ENCODE measurements at regions not wholly inside any gene's neighbourhood (a gene's known extent, or its start where the extent isn't known, plus 50 kb on each side); places are given as distances from the start of the nearest gene placed in this dataset.
"Not testable (repeated sequence)": the region's sequence is repeated elsewhere in the genome, so short reads cannot be mapped to it uniquely, and the experiment has no call there.

DNA sequence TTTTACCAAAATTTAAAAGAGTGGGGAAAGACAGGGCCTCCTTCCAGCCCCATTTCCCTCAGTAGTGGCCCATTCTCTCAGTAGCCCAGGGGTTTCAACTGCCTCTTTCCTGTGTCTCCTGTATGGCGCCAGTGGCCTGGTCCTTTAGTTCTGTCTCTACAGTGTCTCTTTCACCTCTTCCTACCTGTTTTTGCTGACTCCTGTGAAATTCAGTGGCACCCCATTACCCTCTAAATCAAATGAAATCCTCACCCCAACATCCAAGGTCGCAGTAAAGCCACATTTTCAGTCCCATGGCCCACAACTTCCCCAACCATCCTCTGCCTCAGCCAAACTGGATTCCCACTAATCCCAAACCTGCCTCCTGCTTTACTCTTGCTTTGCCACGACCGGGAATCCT, 200.7 kb downstream of the IPMK start:
- no peak for DNase-seq

DNA sequence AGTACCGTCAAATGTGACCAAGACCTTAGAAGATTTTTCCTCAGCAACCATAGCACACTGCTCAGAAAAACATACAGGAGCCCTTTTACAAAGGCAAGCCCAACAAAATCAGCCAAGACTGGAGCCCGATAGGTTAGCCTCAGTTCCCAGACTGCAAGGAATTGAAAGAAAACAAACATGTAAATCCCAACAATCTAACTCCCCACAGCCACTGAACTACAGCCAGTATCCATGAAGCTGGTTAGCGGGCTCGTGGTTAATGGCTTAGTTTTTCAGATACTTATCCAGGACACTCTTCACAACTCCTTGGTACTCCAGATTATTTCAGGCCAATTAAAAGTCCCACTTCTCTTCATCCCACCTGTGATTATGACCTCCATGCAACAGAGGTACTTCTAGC, 201.6 kb downstream of the IPMK start:
- no peak for DNase-seq

DNA sequence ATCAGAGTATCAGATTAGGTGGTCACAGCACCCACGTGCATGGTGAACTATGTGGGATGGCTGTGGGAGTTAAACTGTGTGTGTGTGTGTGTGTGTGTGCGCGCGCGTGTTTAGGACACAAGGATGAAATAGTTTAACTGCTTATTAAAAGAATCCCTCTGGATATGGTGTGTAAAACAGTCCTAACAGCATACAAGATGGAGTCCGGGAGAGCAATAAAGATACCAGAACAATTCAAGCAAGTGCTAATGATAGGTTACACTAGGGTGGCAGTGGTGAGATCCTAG, 202.2 kb downstream of the IPMK start:
- DNase-seq: no peak

DNA sequence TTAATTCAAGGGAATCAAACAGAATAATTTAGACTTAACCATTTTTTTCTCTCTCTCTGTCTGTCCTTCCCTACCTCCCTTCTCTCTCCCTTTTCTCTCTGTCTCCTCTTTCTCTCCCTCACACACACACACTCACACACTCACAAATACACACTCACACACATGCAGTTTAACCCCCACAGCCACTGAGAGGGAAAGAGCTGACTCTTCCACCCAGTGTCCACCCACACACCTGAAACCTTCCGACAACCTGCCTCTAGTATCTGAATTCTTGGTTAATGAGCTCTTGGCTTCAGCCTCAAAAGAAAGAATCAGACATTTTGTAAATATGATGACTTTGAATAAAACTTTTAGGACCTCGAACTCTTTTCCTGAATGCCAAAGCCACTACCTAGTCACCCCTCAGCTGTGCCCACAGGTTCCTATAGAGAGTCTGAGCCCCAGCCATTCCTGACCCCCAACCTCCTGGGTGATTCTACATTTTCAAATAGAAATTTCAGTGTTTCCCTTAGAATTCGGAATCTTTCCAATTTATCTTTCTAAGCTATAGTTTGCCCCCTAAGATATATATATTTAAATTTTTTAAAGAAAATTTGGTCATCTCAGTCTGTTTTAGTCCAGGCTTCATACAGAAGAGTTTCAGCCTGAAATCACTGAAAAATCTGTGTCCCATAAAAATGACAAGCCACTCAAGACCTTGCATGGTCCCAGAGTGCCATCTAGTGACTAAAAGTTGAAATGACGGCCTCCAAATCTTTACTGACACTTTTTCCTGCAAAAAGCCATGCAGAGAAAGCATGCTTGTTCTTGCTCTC, 202.8 kb downstream of the IPMK start:
- DNase-seq: peak; percentile 14

DNA sequence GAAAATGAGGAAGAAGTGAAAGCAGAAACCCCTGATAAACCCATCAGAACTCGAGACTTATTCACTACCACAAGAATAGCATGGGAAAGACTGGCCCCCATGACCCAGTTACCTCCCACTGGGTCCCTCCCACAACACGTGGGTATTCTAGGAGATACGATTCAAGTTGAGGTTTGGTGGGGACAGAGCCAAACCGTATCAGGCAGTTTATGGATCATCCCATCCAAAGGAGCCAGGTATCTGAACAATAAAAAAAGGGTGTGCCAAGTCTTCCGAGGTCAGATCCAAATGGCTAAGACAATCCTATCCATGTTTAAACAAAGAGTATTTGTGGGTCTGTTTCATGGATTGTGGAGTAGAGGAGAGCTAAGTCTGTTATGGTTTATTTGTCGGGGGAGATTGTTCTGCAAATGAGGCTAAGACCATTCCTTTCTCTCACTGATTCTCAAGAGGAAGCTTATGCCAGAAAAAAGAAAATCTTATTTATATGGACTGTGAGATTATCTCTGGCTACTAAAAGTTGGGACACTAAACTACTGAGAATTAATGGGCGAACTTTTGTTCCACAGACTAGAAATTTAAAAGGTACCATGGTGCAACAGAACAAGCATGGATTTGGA, 203.7 kb downstream of the IPMK start:
- no peak for DNase-seq

DNA sequence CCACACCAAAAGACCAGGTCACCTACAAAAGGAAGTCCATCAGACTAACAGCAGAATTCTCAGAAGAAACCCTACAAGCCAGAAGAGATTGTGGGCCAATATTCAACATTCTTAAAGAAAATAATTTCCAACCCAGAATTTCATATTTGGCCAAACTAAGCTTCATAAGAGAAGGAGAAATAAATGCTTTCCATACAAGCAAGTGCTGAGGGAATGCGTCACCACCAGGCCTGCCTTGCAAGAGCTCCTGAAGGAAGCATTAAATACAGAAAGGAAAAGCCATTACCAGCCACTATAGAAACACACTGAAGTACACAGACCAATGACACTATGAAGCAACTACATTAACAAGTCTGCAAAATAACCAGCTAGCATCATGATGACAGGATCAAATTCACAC, 209.0 kb downstream of the IPMK start:
- DNase-seq: not testable (repeated sequence)

DNA sequence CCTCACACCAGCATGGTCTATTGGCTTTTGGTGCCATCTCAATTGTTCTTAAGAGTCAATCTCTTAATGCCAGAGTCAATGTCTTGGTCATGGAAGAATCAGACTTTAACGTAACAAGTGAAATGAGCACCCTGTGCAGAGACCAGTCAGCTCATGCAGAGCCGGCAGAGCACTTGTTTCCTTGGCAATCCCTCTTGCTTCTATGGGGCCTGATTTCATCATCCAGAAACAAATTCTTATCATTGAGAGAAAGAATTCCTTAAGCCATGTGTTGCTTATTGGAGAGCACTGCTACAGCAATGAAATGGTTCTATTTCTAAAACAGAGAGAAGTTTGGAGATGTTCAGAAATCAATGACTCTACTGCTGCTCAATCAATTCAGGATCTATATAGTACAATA, 212.8 kb downstream of the IPMK start:
- no peak for DNase-seq

DNA sequence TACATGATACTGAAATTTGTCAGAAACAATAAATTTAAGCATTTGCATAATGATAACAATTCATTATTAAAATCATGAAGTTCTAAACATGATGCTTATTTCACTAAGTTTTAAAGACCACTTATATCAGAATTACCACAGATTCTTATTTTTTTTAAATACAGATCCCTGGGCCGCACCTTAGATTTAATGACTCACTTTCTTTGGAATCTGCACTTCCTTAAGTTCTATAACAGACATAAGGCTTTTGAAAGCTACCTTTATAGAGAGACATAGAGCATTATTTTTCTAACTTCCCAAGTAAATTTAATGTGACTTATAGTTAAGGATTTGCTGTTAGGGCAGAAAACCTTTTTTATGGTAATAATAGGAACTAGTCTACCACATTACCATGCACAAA, 214.9 kb downstream of the IPMK start:
- DNase-seq: no peak

DNA sequence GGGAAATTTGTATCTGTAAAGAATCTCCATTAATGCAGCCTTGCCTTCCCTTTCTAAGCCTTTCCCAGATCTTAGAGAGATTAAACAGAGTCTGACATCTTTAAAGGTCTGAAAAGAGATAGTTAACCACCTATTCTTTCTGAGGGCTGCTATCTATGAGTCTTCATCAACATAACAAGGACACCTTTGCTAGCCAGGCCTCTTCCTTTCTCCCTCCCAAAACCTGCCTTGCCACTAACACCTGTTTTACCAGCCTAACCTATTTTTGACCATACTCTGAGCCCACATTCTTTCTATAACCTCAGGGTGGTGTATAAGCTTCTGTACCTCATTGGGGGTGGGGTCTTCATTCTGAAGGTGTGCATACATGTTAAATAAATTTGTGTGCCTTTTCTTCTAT, 217.1 kb downstream of the IPMK start:
- DNase-seq: no peak

DNA sequence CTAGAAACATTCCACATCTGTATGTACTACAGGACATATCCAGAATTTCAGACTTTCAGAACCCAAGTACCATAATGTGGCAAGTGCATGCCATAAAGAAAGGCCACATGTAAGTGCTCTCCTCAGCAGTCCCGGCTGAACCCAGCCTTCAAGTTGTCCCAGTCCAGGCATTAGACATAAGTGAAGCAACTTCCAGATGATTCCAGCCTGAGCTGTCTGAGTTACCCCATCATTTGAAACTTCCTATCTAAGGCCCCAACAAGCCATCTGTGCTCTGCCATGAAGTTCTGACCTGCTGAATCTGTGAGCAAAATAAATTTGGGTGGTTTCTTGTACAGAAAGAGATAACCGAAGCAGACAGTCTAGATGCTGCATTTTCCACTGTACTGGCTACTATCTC, 218.8 kb downstream of the IPMK start:
- no peak for DNase-seq

DNA sequence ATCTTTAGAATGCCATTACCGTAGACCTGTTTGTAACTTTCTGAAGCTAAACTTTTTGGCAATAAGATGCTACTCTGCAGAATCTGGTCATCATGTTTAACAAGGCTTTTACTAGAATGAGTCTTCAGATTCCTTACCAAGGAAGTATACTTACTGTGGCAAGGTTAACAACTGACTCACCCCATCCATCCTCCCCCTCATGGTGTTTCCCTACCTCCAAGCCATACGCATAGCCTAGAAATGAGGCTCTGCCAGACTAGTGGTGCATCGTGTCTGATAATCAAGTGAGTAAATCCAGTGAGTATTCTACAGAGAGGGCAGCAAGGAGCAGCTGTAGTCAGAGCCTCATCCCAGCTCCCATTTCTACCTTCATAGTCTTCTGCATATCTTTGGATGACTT, 223.6 kb downstream of the IPMK start:
- no peak for DNase-seq

DNA sequence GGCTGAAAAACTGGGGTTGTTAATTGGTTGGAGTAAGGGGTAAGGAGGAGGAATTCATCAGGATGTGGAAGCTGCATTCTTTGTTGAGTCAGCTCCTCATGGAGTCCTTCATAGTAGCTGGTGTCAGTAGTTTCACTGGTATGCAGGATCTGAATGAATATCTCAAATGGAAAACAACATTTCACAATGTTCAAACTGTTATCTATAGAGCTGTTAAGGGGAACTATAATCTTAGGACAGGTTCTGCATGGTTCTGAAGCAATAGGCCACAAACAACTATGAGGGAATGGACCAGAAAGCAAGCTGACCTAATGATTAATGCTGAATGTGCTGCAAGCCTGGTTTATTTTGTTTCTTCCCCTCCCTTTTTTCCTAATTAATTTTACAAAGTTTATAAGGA, 225.8 kb downstream of the IPMK start:
- DNase-seq: no peak

DNA sequence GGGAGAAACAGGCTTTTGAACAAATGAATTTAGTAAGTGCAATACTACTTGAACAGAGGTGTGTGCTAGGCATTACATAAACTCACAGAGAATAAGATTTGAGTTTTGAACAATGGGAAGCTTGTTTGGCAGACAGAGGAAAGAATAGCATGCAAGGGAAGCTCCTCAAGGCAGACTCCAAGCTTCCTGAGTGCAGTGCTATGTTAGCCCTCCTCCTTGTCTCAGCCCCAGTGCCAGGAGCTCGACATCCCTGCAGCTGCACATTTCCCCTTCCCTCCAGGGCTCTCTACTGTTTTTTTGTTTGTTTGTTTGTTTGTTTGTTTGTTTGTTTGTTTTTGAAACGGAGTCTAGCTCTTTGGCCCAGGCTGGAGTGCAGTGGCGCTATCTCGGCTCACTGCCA, 237.5 kb downstream of the IPMK start:
- no peak for DNase-seq

DNA sequence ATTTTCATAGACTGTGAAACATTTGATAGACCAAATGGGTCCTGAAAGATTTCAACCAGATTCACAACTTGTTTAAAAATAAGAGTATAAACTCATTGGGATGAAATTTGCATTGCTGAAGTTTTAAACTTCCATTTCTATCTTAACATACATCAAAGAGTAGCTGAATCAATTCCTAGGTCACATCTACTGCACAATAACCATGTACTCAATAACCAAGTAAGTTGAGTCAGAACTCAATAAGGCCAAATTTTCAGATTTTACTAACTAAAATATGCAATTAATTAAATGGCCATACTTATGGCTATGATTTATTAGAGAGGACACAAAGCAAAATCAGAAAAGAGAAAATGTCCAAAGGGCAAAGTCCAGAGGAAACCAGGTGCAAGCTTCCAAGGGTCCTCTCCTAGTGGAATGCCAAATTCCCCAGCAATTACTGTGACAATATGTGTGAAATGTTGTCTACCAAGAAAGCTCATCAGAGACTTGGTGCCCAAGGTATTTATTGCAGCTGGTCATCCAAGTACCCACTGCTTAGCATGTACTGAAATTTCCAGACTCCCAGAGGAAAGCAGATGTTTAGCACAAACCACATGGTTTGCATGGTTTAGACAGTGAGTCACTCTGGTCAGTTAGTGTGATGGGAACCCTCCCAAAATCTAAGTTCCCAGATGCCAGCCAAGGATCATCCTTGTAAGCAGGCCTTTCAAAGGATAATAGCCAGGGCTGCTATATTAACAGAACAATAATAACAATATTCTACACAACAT, 238.9 kb downstream of the IPMK start:
- no peak for DNase-seq

DNA sequence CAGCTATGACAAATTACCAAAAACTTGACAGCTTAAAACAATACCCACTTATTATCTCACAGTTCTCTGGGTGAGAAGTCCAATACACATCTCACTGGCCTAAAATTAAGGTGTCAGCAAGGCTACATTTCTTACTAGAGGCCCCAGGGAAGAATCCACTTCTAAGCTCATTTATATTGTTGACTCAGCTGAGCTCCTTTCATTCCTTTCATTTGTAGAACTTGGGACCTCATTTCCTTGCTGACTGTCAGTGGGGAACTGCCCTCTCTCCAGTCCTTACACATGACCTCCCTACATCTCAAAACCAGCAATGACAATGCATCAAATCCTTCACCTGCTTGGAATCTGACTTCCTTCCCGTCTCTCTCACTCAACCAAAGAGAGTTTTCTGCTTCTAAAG, 240.3 kb downstream of the IPMK start:
- no peak for DNase-seq

DNA sequence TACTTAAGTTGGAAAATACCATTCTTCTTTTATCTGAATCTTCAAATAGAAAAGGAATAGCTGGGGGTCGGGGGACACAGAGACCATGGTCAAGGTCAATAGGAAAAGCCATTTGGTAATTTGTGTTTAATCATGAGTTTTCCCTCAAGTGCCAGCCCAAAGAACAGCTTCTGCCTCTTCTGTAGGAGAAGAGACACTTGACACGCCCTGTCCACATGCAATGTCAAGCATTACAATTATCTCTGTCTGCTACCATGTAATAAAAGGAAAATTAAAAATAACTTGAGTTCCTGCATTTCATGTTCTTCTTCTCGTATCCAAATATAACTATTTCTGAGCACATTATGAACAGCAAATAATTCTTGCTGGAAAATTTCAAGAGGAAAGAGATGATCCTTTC, 241.7 kb downstream of the IPMK start:
- DNase-seq: no peak

DNA sequence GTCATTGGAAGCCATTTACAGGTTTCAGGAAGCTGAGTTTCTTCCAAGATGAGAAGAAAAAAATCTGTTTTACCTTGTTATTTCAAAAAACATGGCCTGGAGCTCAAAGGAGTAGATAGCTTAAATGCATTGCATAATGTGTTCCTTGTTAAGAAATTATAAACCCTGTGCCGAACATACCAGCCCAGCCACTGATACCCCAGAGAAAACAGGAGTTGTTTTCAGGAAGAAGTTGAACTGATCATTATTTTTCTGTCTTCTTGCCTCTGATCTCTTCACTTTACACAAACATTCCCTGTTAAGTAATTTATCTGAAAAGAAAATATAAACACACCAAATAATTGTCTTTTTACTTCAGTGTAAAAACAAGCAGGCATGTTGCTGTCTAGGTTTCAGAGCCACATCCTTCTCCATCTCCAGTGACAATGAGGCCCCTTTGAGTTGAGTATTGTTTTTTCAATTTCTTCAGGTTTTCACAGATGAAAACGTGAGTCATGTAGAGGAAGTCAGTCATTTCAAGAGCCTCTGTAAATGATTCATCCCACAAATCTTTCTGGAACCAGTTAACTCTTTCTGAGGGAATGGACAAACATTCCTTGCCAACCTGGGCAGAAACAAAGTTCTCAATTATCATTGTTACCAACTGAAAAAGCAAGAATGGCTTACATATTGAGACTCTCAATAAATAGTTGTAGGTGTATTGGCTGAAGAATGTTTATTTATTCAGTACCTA, 244.2 kb downstream of the IPMK start:
- no peak for DNase-seq

DNA sequence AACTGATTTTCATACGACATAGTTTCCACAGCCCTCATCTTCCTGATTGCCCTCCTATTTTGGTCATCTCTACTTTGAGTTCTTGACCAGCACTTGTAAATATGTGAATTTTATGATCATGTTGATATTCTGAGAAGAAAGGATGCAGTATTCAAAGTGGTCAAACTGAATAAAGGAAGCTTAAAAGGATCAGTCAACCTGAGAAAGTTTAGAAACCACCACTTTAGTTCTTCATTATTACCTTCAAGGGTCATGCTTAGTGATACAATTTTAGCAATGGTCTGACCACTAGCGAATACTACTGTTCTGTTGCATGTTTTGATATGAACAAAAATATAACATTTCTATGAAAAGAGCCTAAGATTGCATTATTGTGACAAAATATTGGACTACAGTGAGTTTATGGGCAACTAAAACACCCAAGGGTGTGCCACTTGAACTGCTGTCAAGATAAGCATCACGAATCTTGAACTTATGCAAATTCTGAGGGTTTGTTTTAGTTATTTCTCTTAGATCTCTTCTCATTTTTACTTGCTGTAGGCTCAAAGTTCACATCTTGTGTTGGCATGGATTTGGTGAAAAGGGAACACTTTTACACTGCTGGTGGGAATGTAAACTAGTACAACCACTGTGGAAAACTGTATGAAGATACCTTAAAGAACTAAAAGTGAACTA, 247.7 kb downstream of the IPMK start:
- DNase-seq: no peak

DNA sequence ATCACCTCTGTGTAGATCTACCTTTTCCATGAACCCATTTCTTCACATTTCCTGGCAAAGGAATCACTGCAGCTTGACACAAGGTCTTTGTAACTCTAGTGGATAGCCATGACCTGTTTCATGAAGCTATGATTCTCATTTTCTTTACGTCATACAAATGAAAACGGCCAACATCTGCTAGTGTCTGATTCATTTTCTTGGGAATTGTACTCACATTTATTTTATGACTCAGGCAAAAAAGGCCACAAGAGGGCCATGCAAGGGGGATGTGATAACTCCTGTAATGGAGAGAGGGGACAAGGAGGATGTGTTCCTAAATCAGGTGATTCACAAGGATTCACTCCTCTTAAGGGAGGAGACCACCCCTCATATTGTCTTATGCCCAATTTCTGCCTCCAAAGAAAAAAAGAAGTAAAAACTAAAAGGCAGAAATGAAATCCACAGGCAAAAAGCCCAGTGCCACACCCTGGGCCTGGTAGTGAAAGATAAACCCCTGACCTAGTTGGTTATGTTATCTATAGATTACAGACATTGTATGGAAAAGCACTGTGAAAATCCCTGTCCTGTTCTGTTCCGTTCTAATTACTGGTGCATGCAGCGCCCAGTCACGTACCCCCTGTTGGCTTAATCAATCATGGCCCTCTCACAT, 249.9 kb downstream of the IPMK start:
- DNase-seq: no peak

DNA sequence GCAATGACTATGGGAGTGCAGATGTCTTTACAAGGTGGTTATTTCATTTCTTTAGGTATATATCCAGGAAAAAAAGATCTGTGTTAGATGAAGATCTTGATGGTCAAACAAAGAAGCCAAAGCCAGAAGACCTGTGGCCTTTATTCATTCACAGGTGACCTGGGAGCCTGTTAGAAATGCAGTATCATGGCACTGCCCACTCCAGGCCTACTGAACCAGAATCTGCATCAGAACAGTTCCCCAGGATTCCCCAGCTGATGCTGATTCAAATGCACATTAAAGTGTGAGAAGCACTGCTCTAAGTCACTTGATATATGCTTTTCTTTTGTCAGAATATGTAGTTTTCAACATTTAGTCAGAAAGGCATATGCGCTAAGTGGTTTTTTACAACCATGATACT, 251.1 kb downstream of the IPMK start:
- no peak for DNase-seq

DNA sequence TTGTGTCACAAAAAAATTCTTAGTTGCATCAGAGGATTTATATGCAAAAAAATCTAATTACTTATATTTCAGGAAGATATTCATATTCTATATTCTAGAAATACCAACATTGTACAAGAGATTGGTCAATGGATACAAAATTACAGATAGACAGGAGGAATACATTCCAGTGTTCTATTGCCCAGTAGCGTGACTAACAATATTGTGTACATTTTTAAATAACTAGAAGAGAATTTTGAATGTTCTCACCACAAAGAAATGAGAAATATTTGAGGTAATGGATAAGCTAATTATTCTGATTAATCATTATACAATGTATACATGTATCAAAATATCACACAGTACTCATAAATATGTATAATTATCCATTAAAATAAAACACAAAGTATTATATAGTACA, 253.3 kb downstream of the IPMK start:
- no peak for DNase-seq

DNA sequence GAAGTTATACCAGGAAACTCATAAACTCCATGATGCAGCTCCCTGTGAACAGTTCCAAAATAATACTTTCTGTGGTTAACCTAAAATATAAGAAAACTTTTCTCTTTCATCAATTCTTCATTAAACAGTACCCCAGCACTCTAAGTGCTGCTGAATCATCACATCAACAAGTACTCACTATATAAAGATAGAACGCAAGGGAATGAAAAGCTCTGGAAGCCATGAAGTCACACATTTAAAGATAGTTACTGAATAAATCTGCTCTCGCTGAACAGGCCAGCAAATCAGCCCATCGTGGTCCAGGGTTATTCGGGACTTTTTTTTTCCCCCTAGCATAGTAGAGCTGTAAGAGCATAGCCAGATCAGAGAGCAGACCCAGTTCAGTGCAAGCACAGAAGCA, 254.3 kb downstream of the IPMK start:
- no peak for DNase-seq
